IMR-90 (cell line): ENCODE measurements at regions not wholly inside any gene's neighbourhood (a gene's known extent, or its start where the extent isn't known, plus 50 kb on each side); places are given as distances from the start of the nearest gene placed in this dataset.
"Not testable (repeated sequence)": the region's sequence is repeated elsewhere in the genome, so short reads cannot be mapped to it uniquely, and the experiment has no call there.

Experiments
- FOS ChIP-seq: fragments of 150-350 bp; IDR thresholded peaks from 2 replicates; pipeline ENCODE4 v1.6.1; 2016; ENCODE audit warnings: low read depth, low read length
- NFE2L2 ChIP-seq: fragments of 150-350 bp; IDR thresholded peaks from 2 replicates; pipeline ENCODE4 v1.6.1; 2016; ENCODE audit warnings: low read depth, mild to moderate bottlenecking, low read length
- POLR2A ChIP-seq: IDR thresholded peaks from 2 replicates; pipeline ENCODE4 v1.6.1; 2012; ENCODE audit warnings: mild to moderate bottlenecking, low read depth, low read length
- RAD21 ChIP-seq: IDR thresholded peaks from 2 replicates; pipeline ENCODE4 v1.6.1; 2012; ENCODE audit warnings: low read length, improper control_type of control experiment
- SMC3 ChIP-seq: fragments of 150-350 bp; IDR thresholded peaks from 2 replicates; pipeline ENCODE4 v1.6.1; 2016; ENCODE audit warnings: low read depth, mild to moderate bottlenecking, antibody characterized with exemption, low read length, moderate library complexity
- USF2 ChIP-seq: fragments of 150-350 bp; IDR thresholded peaks from 2 replicates; pipeline ENCODE4 v1.6.1; 2017; ENCODE audit warnings: mild to moderate bottlenecking, antibody characterized with exemption, low read length, low read depth
- TF ChIP-seq, protein P1 (sequence below): conservative IDR thresholded peaks from 2 replicates; pipeline ENCODE4 v1.5.1; 2012; ENCODE audit warnings: mild to moderate bottlenecking, low read depth, low read length, improper control_type of control experiment

GRCh38 chr17:30689266-30690000 is 135.1 kb downstream of the CRLF3 start:
- TF ChIP-seq, protein P1, sequence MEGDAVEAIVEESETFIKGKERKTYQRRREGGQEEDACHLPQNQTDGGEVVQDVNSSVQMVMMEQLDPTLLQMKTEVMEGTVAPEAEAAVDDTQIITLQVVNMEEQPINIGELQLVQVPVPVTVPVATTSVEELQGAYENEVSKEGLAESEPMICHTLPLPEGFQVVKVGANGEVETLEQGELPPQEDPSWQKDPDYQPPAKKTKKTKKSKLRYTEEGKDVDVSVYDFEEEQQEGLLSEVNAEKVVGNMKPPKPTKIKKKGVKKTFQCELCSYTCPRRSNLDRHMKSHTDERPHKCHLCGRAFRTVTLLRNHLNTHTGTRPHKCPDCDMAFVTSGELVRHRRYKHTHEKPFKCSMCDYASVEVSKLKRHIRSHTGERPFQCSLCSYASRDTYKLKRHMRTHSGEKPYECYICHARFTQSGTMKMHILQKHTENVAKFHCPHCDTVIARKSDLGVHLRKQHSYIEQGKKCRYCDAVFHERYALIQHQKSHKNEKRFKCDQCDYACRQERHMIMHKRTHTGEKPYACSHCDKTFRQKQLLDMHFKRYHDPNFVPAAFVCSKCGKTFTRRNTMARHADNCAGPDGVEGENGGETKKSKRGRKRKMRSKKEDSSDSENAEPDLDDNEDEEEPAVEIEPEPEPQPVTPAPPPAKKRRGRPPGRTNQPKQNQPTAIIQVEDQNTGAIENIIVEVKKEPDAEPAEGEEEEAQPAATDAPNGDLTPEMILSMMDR, result not testable (repeated sequence)
- TF ChIP-seq POLR2A, SMC3, USF2, RAD21, NFE2L2, FOS: not testable (repeated sequence)
